NCI-H128 (cell line): ENCODE measurements at regions not wholly inside any gene's neighbourhood (a gene's known extent, or its start where the extent isn't known, plus 50 kb on each side); places are given as distances from the start of the nearest gene placed in this dataset.

Experiments used
- DNase-seq: peaks from one replicate; lab custom pipeline; 2025; ENCODE audit not compliant: unreplicated experiment; lab: John Stamatoyannopoulos, UW

- DNase-seq = no peak
These were observed 116.8 kb upstream of the PDE4D start for GRCh38 chr5:60010328-60010727.

DNA sequence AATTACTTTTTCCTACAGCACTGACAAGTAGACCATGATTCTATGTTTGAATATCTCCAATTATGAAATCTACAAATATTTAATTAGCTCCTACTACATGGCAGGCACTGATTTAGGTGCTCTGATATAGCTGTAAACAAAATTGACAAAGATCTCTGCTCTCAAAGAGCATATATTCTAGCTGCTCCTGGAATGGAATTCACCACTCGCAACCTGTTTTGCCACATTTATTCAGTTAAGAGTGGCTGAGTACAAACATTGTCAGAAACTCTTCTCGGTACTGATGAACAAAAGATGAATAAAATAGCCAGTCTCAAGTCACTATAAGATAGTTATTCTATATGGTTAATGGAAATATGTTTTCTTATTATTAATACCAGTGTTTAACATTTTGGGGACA lies 114.2 kb upstream of the PDE4D start:
- no peak for DNase-seq

DNA sequence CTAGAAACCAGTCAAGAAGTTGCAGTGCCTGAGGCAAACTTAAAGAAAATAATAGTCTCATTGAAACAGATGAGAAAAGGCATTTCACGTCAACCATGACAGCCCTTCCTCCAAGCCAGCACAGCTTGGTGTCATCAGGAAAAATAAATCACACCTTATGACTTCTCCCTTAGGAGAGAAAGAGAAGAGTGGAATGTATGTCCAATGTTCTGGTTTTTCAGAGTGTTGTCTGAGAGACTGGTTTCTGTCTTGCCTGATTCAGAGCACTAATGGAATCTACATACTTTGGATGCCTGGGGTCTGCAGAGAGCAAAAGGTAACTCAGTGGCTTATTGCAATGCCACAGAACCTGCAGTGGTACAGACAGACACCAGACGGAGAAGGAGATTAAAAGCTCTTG lies 105.5 kb upstream of the PDE4D start:
- DNase-seq = no peak

GRCh38 chr5:59992206-59992605 lies 98.7 kb upstream of the PDE4D start:
- no peak for DNase-seq

- no peak for DNase-seq
These were observed 94.9 kb upstream of the PDE4D start for GRCh38 chr5:59988396-59988795.

- DNase-seq = no peak
These were observed 82.8 kb upstream of the PDE4D start for GRCh38 chr5:59976342-59976741.

- no peak for DNase-seq
These were observed 78.5 kb upstream of the PDE4D start for GRCh38 chr5:59972043-59972442.

- no peak for DNase-seq
These were observed 65.8 kb upstream of the PDE4D start for GRCh38 chr5:59959330-59959729.

DNA sequence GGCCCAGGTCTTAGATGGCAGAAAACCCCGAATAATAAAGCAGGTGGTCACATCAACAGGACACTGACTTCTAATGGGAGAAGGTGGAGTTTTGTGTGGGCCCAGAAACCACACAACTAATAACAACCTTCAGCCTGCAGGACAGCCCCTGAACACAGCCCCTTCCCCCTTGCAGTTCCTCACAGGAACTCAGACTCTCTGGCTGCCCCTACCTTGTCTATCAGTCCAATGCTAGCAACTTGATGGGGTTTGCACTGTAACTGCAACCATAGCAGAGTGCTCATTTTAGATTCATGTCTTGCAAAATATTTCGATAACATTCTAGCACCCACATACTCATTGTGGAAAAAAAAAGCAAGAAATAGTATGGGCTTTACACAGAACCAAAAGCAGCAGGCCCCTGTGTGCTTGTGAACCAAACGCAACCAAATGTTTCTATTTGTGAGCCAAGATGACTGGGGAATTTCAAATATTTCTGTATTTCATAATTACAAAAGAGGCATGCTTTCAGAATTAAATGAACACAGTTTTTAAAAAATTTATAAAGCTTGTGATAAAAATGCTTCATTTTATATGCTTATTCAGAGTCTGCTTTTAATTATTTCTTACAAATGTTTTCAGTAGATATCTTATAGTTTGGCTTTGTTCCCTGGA lies 62.7 kb upstream of the PDE4D start:
- no peak for DNase-seq

DNA sequence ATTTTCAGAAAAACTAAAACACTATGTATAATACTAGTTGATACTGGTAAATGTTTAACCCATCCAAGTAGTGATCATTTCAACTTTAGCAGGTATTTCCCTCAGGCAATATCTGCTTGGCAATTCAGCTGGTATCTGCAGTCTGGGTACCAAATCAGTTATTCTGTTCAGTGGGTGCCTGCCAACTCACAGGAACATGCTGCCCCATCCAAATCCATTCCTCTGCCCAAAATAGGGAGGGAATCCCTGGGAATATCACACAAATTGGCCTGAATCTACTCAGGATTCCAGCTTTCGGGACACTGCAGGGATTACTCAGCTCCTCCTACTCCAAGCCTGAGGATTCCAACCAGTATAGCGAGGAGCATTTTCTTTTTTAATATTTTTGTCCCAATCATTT lies 61.7 kb upstream of the PDE4D start:
- no peak for DNase-seq

GRCh38 chr5:59943452-59944113 lies 50.1 kb upstream of the PDE4D start:
- DNase-seq = no peak
